ENCODE measurements at regions not wholly inside any gene's neighbourhood (a gene's known extent, or its start where the extent isn't known, plus 50 kb on each side); places are given as distances from the start of the nearest gene placed in this dataset.
"Not testable (repeated sequence)": the region's sequence is repeated elsewhere in the genome, so short reads cannot be mapped to it uniquely, and the experiment has no call there.

DNA sequence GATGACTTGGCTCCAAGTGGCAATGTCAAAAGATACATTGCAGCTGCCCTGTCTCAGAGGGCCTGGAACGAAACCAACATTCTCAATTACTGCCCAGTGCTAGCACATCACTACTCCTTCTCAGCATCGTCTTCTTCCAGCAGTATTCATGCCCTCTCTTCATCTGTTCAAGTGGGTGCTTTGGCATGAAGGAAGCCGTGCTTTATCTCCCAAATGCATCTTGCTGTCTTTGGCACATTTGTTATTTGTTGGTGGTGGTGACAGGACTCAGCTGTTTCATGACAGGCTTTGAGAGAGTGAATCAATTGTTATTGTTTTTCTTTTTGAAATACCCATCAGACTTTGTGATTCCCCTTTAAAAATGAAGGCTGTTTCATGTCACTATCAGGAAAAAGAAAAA is 1506.4 kb downstream of the KHDRBS2 start:
- TF ChIP-seq, protein P1, sequence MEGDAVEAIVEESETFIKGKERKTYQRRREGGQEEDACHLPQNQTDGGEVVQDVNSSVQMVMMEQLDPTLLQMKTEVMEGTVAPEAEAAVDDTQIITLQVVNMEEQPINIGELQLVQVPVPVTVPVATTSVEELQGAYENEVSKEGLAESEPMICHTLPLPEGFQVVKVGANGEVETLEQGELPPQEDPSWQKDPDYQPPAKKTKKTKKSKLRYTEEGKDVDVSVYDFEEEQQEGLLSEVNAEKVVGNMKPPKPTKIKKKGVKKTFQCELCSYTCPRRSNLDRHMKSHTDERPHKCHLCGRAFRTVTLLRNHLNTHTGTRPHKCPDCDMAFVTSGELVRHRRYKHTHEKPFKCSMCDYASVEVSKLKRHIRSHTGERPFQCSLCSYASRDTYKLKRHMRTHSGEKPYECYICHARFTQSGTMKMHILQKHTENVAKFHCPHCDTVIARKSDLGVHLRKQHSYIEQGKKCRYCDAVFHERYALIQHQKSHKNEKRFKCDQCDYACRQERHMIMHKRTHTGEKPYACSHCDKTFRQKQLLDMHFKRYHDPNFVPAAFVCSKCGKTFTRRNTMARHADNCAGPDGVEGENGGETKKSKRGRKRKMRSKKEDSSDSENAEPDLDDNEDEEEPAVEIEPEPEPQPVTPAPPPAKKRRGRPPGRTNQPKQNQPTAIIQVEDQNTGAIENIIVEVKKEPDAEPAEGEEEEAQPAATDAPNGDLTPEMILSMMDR (IDR thresholded peaks at IDR 0.05) = not testable (repeated sequence)
- TF ChIP-seq, protein P2, sequence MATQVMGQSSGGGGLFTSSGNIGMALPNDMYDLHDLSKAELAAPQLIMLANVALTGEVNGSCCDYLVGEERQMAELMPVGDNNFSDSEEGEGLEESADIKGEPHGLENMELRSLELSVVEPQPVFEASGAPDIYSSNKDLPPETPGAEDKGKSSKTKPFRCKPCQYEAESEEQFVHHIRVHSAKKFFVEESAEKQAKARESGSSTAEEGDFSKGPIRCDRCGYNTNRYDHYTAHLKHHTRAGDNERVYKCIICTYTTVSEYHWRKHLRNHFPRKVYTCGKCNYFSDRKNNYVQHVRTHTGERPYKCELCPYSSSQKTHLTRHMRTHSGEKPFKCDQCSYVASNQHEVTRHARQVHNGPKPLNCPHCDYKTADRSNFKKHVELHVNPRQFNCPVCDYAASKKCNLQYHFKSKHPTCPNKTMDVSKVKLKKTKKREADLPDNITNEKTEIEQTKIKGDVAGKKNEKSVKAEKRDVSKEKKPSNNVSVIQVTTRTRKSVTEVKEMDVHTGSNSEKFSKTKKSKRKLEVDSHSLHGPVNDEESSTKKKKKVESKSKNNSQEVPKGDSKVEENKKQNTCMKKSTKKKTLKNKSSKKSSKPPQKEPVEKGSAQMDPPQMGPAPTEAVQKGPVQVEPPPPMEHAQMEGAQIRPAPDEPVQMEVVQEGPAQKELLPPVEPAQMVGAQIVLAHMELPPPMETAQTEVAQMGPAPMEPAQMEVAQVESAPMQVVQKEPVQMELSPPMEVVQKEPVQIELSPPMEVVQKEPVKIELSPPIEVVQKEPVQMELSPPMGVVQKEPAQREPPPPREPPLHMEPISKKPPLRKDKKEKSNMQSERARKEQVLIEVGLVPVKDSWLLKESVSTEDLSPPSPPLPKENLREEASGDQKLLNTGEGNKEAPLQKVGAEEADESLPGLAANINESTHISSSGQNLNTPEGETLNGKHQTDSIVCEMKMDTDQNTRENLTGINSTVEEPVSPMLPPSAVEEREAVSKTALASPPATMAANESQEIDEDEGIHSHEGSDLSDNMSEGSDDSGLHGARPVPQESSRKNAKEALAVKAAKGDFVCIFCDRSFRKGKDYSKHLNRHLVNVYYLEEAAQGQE (IDR thresholded peaks at IDR 0.05; ENCODE audit: insufficient read depth in 1 of 2, low read depth in 2 of 2, low read length in 1 of 2) = not testable (repeated sequence)
- TF ChIP-seq SIN3A (IDR thresholded peaks at IDR 0.05; ENCODE audit: borderline replicate concordance, insufficient read depth, low read depth, low read length); POLR2AphosphoS5 (IDR thresholded peaks at IDR 0.05; ENCODE audit: low read depth, low read length): not testable (repeated sequence)
